ENCODE measurements at regions not wholly inside any gene's neighbourhood (a gene's known extent, or its start where the extent isn't known, plus 50 kb on each side); places are given as distances from the start of the nearest gene placed in this dataset.

DNA sequence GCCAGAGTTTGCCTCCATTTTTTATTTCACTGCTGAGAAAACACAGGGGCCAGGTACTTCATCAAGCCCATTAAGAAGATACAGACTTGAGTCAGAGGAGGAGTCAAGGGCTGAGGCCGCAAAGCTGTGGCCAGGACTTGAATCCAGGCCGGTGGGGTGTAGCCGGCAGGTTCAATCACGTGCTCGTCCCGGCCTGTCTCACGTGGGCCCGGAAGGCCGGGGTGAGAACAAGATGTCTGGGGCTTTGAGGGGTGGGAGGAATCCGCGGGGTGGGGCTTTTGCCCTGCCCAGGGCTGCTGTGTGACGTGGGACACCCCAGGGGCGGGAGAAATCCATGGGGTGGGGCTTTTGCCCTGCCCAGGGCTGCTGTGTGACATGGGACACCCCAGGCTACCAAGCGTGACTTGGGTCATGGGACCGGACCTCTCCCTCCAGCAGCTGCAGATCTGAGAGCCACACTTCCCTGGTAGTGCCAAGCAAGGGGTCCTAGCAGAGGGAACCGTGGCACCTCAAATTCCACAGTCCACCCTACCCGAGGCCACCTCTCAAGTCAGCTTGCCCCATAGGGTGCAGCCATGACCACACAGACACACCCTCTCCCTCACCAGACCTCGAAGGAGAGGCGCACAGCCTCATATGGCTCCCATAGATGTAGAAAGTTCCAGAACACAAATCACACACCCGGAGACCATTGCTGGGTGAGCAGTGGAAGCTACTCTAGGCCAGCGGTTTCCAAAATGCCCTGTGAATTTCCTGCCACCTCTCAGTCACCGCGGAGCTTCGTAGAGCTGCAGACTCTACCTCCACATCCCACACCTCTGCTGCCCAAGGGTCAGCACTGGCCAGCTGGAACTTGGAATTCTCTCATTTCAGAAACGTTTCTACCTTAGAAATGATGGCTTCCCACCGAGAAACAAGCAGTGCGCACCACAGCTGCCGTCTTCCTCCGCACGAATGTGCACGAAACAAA, 156.1 kb downstream of the DLL1 start:
- no peaks in the 10 kb centered on the region for H3K27me3 ChIP-seq (ENCODE audit: control insufficient read depth in 1 of 2, insufficient read depth in 2 of 2, low read length in 2 of 2)
- H3K36me3 ChIP-seq (ENCODE audit: control insufficient read depth in 2 of 2, insufficient read depth in 2 of 2, low read length in 2 of 2): no peaks in the 10 kb centered on the region
- no peak overlapping the region for H3K9ac ChIP-seq (ENCODE audit: low read length in 2 of 2)
- H3K4me1 ChIP-seq (ENCODE audit: control insufficient read depth, insufficient read depth, low read length): peaks cover 11% of the 10 kb centered on the region
- no peak overlapping the region for H3K27ac ChIP-seq (ENCODE audit: low read length)
- H3K4me3 ChIP-seq (ENCODE audit: low read length in 2 of 2): no peak overlapping the region
- H3K9me3 ChIP-seq (ENCODE audit: control insufficient read depth in 2 of 2, low read length in 2 of 2): no peaks in the 10 kb centered on the region

DNA sequence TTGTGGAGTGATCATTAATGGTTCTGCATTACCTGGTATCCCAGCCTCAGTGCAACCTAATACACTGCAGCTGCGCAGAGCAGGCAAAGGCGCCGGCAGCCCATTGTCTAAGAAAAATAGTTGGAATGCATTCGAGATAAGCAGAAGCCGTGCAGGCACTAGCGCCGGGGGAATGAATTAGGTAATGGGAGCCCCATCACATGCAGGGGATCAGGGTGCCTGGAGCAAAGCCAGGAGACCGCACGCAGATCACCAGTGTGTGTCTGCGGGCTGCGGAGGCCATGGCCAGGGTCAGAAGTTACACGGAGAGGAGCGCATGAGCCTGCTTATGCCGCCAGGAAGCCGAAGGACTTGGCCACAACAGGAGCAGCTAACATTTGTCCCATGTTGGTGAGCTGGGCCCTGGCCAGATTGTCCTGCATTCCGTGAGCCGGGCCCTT, 156.8 kb downstream of the DLL1 start:
- peak overlapping the region in 1 of 2 donors; percentile 40 for H3K4me3 ChIP-seq (ENCODE audit: low read length in 2 of 2)
- no peaks in the 10 kb centered on the region for H3K36me3 ChIP-seq (ENCODE audit: control insufficient read depth in 2 of 2, insufficient read depth in 2 of 2, low read length in 2 of 2)
- no peak overlapping the region for H3K9ac ChIP-seq (ENCODE audit: low read length in 2 of 2)
- H3K9me3 ChIP-seq (ENCODE audit: control insufficient read depth in 2 of 2, low read length in 2 of 2): no peaks in the 10 kb centered on the region
- no peak overlapping the region for H3K27ac ChIP-seq (ENCODE audit: low read length)
- H3K27me3 ChIP-seq (ENCODE audit: control insufficient read depth in 1 of 2, insufficient read depth in 2 of 2, low read length in 2 of 2): no peaks in the 10 kb centered on the region
- peaks cover 17% of the 10 kb centered on the region for H3K4me1 ChIP-seq (ENCODE audit: control insufficient read depth, insufficient read depth, low read length)

DNA sequence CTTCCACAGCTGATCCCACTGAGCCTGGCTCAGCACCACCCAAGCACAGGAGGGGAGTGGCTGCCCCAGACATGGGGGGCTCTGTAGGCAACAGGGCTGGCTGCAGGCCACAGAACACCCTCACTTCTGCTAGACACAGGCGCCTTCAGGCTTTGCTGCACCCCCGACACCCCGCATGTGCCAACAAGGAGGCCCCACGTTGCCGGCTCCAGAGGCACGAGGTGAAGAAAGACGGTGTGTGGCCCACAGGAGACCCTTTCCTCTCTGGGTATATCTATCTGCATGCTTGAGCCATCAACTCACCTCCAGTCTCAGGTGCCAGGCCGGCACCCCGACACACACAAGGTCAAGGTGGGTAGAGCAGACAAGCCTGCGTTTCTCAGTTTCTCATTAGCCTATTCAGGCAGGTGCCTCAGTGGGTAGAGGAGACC, 158.3 kb downstream of the DLL1 start:
- no peaks in the 10 kb centered on the region for H3K27me3 ChIP-seq (ENCODE audit: control insufficient read depth in 1 of 2, insufficient read depth in 2 of 2, low read length in 2 of 2)
- H3K27ac ChIP-seq (ENCODE audit: low read length): no peak overlapping the region
- no peak overlapping the region for H3K9ac ChIP-seq (ENCODE audit: low read length in 2 of 2)
- H3K36me3 ChIP-seq (ENCODE audit: control insufficient read depth in 2 of 2, insufficient read depth in 2 of 2, low read length in 2 of 2): no peaks in the 10 kb centered on the region
- H3K9me3 ChIP-seq (ENCODE audit: control insufficient read depth in 2 of 2, low read length in 2 of 2): no peaks in the 10 kb centered on the region
- no peak overlapping the region for H3K4me3 ChIP-seq (ENCODE audit: low read length in 2 of 2)
- H3K4me1 ChIP-seq (ENCODE audit: control insufficient read depth, insufficient read depth, low read length): peaks cover 14% of the 10 kb centered on the region

DNA sequence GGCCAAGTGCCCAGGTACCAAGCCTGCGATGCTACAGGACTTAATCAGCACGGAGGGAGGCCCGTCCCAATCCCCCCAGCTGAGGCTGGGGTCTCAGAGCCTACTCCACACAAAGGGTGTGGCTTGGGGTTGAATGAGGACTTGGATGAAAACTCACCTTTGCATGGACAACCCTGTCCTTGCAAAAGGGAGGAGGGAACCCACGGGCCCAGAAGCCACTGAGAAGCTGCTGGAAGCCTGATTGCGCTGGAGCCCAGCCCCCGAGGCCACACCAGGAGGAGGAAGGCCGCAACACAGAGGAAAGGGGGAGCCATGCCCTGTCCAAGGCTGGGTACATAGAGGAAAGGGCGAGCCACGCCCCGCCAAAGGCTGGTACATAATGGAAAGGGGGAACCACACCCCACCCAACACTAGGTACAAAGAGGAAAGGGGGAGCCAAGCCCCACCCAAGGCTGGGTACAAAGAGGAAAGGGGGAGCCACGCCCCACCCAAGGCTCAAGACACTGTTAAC, 158.8 kb downstream of the DLL1 start:
- H3K36me3 ChIP-seq (ENCODE audit: control insufficient read depth in 2 of 2, insufficient read depth in 2 of 2, low read length in 2 of 2): no peaks in the 10 kb centered on the region
- no peaks in the 10 kb centered on the region for H3K9me3 ChIP-seq (ENCODE audit: control insufficient read depth in 2 of 2, low read length in 2 of 2)
- peaks cover 14% of the 10 kb centered on the region for H3K4me1 ChIP-seq (ENCODE audit: control insufficient read depth, insufficient read depth, low read length)
- H3K27me3 ChIP-seq (ENCODE audit: control insufficient read depth in 1 of 2, insufficient read depth in 2 of 2, low read length in 2 of 2): no peaks in the 10 kb centered on the region
- H3K27ac ChIP-seq (ENCODE audit: low read length): no peak overlapping the region
- no peak overlapping the region for H3K9ac ChIP-seq (ENCODE audit: low read length in 2 of 2)
- H3K4me3 ChIP-seq (ENCODE audit: low read length in 2 of 2): no peak overlapping the region

DNA sequence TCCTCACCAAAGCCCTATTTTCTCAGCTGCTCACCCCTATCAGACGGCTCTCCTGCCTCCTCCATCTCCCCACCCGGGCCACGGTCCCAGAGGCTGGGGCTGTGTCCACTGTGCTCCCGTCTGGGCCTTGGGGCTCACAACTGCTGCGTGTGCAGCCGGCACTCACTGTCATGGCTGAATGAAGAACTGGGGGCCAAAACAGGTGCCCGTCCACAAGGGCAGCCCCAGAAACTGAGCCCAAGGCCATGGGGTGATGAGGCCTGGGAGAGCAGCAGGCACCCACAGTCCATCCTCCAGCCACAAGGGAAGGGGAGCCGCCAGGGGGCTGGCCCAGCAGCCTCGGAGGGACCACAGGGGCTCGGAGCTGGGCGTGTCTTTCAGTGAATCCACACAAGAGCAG, 159.5 kb downstream of the DLL1 start:
- Histone ChIP-seq H3K4me3 (ENCODE audit: low read length in 2 of 2) (no peak overlapping the region), H3K9ac (ENCODE audit: low read length in 2 of 2) (no peak overlapping the region), H3K27me3 (ENCODE audit: control insufficient read depth in 1 of 2, insufficient read depth in 2 of 2, low read length in 2 of 2) (no peaks in the 10 kb centered on the region), H3K36me3 (ENCODE audit: control insufficient read depth in 2 of 2, insufficient read depth in 2 of 2, low read length in 2 of 2) (no peaks in the 10 kb centered on the region), H3K4me1 (ENCODE audit: control insufficient read depth, insufficient read depth, low read length) (peaks cover 14% of the 10 kb centered on the region), H3K9me3 (ENCODE audit: control insufficient read depth in 2 of 2, low read length in 2 of 2) (no peaks in the 10 kb centered on the region), H3K27ac (ENCODE audit: low read length) (no peak overlapping the region)

DNA sequence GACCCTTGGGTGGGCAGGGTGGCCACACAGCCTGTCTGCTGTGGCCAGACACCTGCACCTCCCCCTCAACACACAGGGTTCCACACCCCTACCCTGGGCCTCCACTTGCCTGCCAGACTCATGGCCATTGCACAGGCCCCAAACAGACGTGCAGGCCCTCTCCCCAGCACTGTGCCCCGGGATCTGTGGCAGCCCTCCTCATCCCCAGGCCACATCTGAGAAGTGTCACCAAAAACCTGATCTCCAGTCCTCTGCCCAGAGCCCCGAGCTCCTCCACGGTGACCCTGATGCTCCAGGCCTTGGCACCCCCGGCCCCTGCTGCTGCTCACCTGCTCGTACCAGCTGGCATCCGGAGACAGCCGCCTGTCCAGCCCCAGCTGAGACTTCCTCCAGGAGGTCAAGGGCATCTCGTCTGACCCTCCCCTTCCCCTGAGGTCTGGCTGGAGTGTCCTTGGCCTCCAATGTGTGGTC, 160.1 kb downstream of the DLL1 start:
- Histone ChIP-seq H3K27me3 (ENCODE audit: control insufficient read depth in 1 of 2, insufficient read depth in 2 of 2, low read length in 2 of 2) (no peaks in the 10 kb centered on the region), H3K27ac (ENCODE audit: low read length) (no peak overlapping the region), H3K4me1 (ENCODE audit: control insufficient read depth, insufficient read depth, low read length) (peaks cover 14% of the 10 kb centered on the region), H3K9ac (ENCODE audit: low read length in 2 of 2) (no peak overlapping the region), H3K4me3 (ENCODE audit: low read length in 2 of 2) (no peak overlapping the region), H3K36me3 (ENCODE audit: control insufficient read depth in 2 of 2, insufficient read depth in 2 of 2, low read length in 2 of 2) (no peaks in the 10 kb centered on the region), H3K9me3 (ENCODE audit: control insufficient read depth in 2 of 2, low read length in 2 of 2) (no peaks in the 10 kb centered on the region)

DNA sequence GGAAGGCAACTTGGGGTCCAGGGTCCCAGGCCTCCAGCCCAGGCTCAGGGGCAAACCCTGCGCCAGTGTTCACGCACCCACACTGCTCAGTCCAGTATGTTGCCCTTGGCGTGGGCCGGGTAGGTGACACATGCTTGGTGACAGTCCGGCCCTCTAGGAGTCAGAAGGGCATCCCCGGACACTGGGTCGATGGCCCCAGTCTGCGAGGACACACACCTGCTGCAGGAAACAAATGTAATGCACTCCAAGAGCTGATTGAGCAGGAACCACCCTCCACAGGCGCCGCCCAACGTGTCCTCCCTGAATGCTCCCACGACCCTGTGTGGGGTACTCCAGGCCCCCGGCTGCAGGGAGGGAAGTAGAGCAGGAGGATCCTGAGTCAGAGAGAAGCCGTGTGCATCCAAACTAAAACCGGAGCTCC, 160.7 kb downstream of the DLL1 start:
- Histone ChIP-seq H3K27ac (ENCODE audit: low read length) (no peak overlapping the region), H3K9me3 (ENCODE audit: control insufficient read depth in 2 of 2, low read length in 2 of 2) (no peaks in the 10 kb centered on the region), H3K9ac (ENCODE audit: low read length in 2 of 2) (no peak overlapping the region), H3K36me3 (ENCODE audit: control insufficient read depth in 2 of 2, insufficient read depth in 2 of 2, low read length in 2 of 2) (no peaks in the 10 kb centered on the region), H3K4me3 (ENCODE audit: low read length in 2 of 2) (no peak overlapping the region), H3K4me1 (ENCODE audit: control insufficient read depth, insufficient read depth, low read length) (peaks cover 14% of the 10 kb centered on the region), H3K27me3 (ENCODE audit: control insufficient read depth in 1 of 2, insufficient read depth in 2 of 2, low read length in 2 of 2) (no peaks in the 10 kb centered on the region)

DNA sequence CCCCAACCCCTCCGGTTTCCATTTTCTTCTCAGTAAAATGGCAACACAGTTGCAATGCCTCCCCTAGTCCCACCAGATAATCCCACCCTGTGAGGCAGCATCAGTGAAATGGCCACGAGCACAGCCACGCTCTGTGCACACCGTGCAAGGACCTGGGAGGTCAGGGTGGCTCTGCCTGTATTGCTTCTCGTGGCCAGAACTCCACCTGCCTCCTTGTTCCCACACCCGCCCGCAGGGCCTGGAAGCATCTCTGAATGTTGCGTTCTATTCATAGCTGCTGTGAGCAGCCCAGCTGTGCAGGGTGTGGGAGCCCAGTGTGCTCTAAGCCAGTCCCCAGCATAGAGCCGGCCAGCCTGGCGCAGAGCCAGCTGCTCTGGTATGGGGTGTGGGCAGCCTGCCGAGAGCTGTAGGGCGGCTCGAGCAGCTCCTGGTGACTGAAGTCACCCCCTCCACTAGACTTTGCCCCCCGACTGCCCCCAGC, 161.1 kb downstream of the DLL1 start:
- no peak overlapping the region for H3K27ac ChIP-seq (ENCODE audit: low read length)
- no peaks in the 10 kb centered on the region for H3K27me3 ChIP-seq (ENCODE audit: control insufficient read depth in 1 of 2, insufficient read depth in 2 of 2, low read length in 2 of 2)
- H3K9ac ChIP-seq (ENCODE audit: low read length in 2 of 2): no peak overlapping the region
- no peaks in the 10 kb centered on the region for H3K36me3 ChIP-seq (ENCODE audit: control insufficient read depth in 2 of 2, insufficient read depth in 2 of 2, low read length in 2 of 2)
- H3K4me3 ChIP-seq (ENCODE audit: low read length in 2 of 2): no peak overlapping the region
- peaks cover 14% of the 10 kb centered on the region for H3K4me1 ChIP-seq (ENCODE audit: control insufficient read depth, insufficient read depth, low read length)
- no peaks in the 10 kb centered on the region for H3K9me3 ChIP-seq (ENCODE audit: control insufficient read depth in 2 of 2, low read length in 2 of 2)

DNA sequence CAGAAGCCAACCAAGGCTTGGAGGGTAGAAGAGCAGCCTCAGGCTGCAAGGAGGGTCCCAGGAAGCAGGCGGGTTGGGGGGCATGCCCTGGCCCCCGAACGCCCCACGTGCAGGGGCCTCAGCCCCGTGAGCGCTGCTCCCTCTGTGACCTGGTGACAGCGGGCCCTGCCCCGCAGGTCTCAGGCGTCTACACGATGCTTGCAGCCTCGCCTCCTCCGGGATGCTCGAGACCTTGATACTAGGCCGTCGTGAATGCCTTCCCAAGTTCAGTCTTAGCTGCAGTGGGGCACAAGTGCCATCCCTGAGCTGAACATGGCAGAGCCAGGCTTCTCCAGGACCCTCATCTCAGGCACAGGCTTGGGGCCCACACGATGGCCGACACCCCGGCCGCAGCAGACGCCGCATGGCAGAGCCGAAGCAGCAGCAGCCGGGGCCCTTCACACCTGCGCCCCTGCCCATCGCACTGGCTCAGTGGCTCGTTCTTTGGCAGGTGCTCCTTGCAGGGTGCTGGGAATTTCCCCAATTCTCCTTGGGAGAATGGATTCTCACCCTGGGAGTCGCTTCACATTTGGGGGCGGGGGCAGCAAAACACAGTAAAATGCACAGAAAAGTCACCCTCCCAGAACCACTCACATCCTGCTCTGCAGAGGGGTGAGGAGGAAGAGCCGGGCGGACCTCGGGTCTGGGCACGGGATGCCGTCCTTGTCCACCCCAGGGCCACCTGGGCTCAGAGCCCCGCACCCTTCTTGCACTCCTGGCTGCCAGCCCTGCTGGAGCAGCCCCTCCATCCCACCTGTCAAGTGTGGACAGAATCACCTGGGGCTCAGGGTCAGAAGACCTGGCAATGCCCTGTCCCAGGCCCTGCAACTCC, 161.8 kb downstream of the DLL1 start:
- Histone ChIP-seq H3K4me3 (ENCODE audit: low read length in 2 of 2) (no peak overlapping the region), H3K36me3 (ENCODE audit: control insufficient read depth in 2 of 2, insufficient read depth in 2 of 2, low read length in 2 of 2) (no peaks in the 10 kb centered on the region), H3K9me3 (ENCODE audit: control insufficient read depth in 2 of 2, low read length in 2 of 2) (no peaks in the 10 kb centered on the region), H3K9ac (ENCODE audit: low read length in 2 of 2) (no peak overlapping the region), H3K27me3 (ENCODE audit: control insufficient read depth in 1 of 2, insufficient read depth in 2 of 2, low read length in 2 of 2) (no peaks in the 10 kb centered on the region), H3K27ac (ENCODE audit: low read length) (no peak overlapping the region), H3K4me1 (ENCODE audit: control insufficient read depth, insufficient read depth, low read length) (peaks cover 12% of the 10 kb centered on the region)

DNA sequence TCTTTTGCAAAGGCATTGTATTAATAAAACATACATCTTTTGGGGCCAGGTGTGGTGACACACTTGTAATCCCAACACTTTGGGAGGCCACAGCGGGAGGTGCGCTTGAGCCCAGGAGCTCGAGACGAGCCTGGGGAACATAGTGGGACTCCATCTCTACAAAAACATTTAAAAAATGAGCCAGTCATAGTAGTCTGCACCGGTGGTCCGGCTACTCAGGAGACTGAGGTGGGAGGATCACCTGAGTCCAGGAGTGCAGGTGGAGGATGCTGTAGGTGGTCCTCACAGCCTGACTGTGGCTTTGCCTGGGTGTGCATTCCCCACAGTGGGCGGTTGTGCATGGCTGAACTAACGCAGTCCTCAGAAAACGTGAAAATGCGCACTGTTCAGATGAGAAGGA, 162.5 kb downstream of the DLL1 start:
- H3K4me1 ChIP-seq (ENCODE audit: control insufficient read depth, insufficient read depth, low read length): peaks cover 7% of the 10 kb centered on the region
- no peak overlapping the region for H3K9ac ChIP-seq (ENCODE audit: low read length in 2 of 2)
- no peak overlapping the region for H3K4me3 ChIP-seq (ENCODE audit: low read length in 2 of 2)
- H3K27me3 ChIP-seq (ENCODE audit: control insufficient read depth in 1 of 2, insufficient read depth in 2 of 2, low read length in 2 of 2): no peaks in the 10 kb centered on the region
- H3K27ac ChIP-seq (ENCODE audit: low read length): no peak overlapping the region
- H3K9me3 ChIP-seq (ENCODE audit: control insufficient read depth in 2 of 2, low read length in 2 of 2): no peaks in the 10 kb centered on the region
- no peaks in the 10 kb centered on the region for H3K36me3 ChIP-seq (ENCODE audit: control insufficient read depth in 2 of 2, insufficient read depth in 2 of 2, low read length in 2 of 2)
